ENCODE measurements at regions not wholly inside any gene's neighbourhood (a gene's known extent, or its start where the extent isn't known, plus 50 kb on each side); places are given as distances from the start of the nearest gene placed in this dataset.
"Not testable (repeated sequence)": the region's sequence is repeated elsewhere in the genome, so short reads cannot be mapped to it uniquely, and the experiment has no call there.

GRCh38 chr21:36207577-36208320, 51.1 kb downstream of the DOP1B start:
- H3K4me3 Mint-ChIP-seq: no peak overlapping the region
- no peaks in the 10 kb centered on the region for H3K9me3 Mint-ChIP-seq
- H3K27ac Mint-ChIP-seq: no peak overlapping the region
- H3K36me3 Mint-ChIP-seq: peaks cover 10% of the 10 kb centered on the region
- ATAC-seq (peak; percentile 59), DNase-seq (ENCODE audit: low spot score in 2 of 2) (no peak)
- H3K4me1 Mint-ChIP-seq: peaks cover 46% of the 10 kb centered on the region

GRCh38 chr21:36208326-36209013, 51.8 kb downstream of the DOP1B start:
- Mint-ChIP-seq H3K4me1 (peaks cover 39% of the 10 kb centered on the region), H3K9me3 (no peaks in the 10 kb centered on the region), H3K27ac (no peak overlapping the region), H3K4me3 (no peak overlapping the region), H3K36me3 (peaks cover 10% of the 10 kb centered on the region)
- DNase-seq (ENCODE audit: low spot score in 2 of 2): no peak
- no peak for ATAC-seq

- Mint-ChIP-seq H3K27ac (no peak overlapping the region), H3K36me3 (peaks cover 20% of the 10 kb centered on the region), H3K9me3 (no peaks in the 10 kb centered on the region), H3K4me3 (no peak overlapping the region), H3K4me1 (peaks cover 32% of the 10 kb centered on the region)
- ATAC-seq (peak; percentile 33), DNase-seq (ENCODE audit: low spot score in 2 of 2) (peak in 1 of 2 donors; percentile 6)
Measured at GRCh38 chr21:36209626-36210171, 53.1 kb downstream of the DOP1B start.

- Mint-ChIP-seq H3K4me3 (no peak overlapping the region), H3K27ac (no peak overlapping the region), H3K36me3 (peaks cover 22% of the 10 kb centered on the region), H3K9me3 (no peaks in the 10 kb centered on the region), H3K4me1 (peaks cover 32% of the 10 kb centered on the region)
- ATAC-seq (no peak), DNase-seq (ENCODE audit: low spot score in 2 of 2) (no peak)
Measured at GRCh38 chr21:36210779-36211659, 54.4 kb downstream of the DOP1B start.

- DNase-seq (ENCODE audit: low spot score in 2 of 2) (no peak), ATAC-seq (peak; percentile 80)
- peaks cover 22% of the 10 kb centered on the region for H3K36me3 Mint-ChIP-seq
- no peaks in the 10 kb centered on the region for H3K9me3 Mint-ChIP-seq
- H3K27ac Mint-ChIP-seq: no peak overlapping the region
- peaks cover 32% of the 10 kb centered on the region for H3K4me1 Mint-ChIP-seq
- no peak overlapping the region for H3K4me3 Mint-ChIP-seq
Measured at GRCh38 chr21:36211660-36212512, 55.3 kb downstream of the DOP1B start.

GRCh38 chr21:36212513-36212780, 55.8 kb downstream of the DOP1B start:
- no peak overlapping the region for H3K4me3 Mint-ChIP-seq
- H3K9me3 Mint-ChIP-seq: no peaks in the 10 kb centered on the region

GRCh38 chr21:36214561-36214960, 57.9 kb downstream of the DOP1B start:
- Mint-ChIP-seq H3K27ac (no peak overlapping the region), H3K9me3 (no peaks in the 10 kb centered on the region), H3K4me1 (peaks cover 17% of the 10 kb centered on the region), H3K36me3 (peaks cover 36% of the 10 kb centered on the region), H3K4me3 (no peak overlapping the region)
- no peak for DNase-seq (ENCODE audit: low spot score in 2 of 2)
- no peak for ATAC-seq

More at GRCh38 chr21:36212513-36212780, 55.8 kb downstream of the DOP1B start:
- ATAC-seq: no peak
- H3K4me1 Mint-ChIP-seq: peaks cover 30% of the 10 kb centered on the region
- no peak for DNase-seq (ENCODE audit: low spot score in 2 of 2)
- H3K27ac Mint-ChIP-seq: no peak overlapping the region
- peaks cover 24% of the 10 kb centered on the region for H3K36me3 Mint-ChIP-seq

- no peaks in the 10 kb centered on the region for H3K4me1 Mint-ChIP-seq
Measured at GRCh38 chr21:36217743-36218142, 61.1 kb downstream of the DOP1B start.

GRCh38 chr21:36218691-36219090, 62.1 kb downstream of the DOP1B start:
- DNase-seq (ENCODE audit: low spot score in 2 of 2): no peak
- Mint-ChIP-seq H3K27ac (no peak overlapping the region), H3K4me1 (no peaks in the 10 kb centered on the region), H3K36me3 (peaks cover 38% of the 10 kb centered on the region), H3K4me3 (no peak overlapping the region), H3K9me3 (no peaks in the 10 kb centered on the region)
- ATAC-seq: no peak

More at GRCh38 chr21:36217743-36218142, 61.1 kb downstream of the DOP1B start:
- no peak for DNase-seq (ENCODE audit: low spot score in 2 of 2)
- Mint-ChIP-seq H3K9me3 (no peaks in the 10 kb centered on the region), H3K27ac (no peak overlapping the region), H3K4me3 (no peak overlapping the region), H3K36me3 (peaks cover 38% of the 10 kb centered on the region)
- no peak for ATAC-seq

GRCh38 chr21:36223451-36223850, 66.8 kb downstream of the DOP1B start:
- H3K4me1 Mint-ChIP-seq: no peaks in the 10 kb centered on the region
- no peak overlapping the region for H3K27ac Mint-ChIP-seq
- H3K36me3 Mint-ChIP-seq: peaks cover 23% of the 10 kb centered on the region
- DNase-seq (ENCODE audit: low spot score in 2 of 2) (no peak), ATAC-seq (no peak)
- H3K9me3 Mint-ChIP-seq: no peaks in the 10 kb centered on the region
- H3K4me3 Mint-ChIP-seq: no peak overlapping the region

GRCh38 chr21:36229181-36229580, 72.6 kb downstream of the DOP1B start:
- H3K27ac Mint-ChIP-seq: no peak overlapping the region
- peaks cover 13% of the 10 kb centered on the region for H3K4me1 Mint-ChIP-seq
- no peak overlapping the region for H3K4me3 Mint-ChIP-seq
- ATAC-seq (no peak), DNase-seq (ENCODE audit: low spot score in 2 of 2) (no peak)
- H3K9me3 Mint-ChIP-seq: no peaks in the 10 kb centered on the region
- H3K36me3 Mint-ChIP-seq: peaks cover 37% of the 10 kb centered on the region

GRCh38 chr21:36231444-36231843, 74.8 kb downstream of the DOP1B start:
- ATAC-seq; H3K27ac Mint-ChIP-seq; DNase-seq (ENCODE audit: low spot score in 2 of 2); H3K9me3 Mint-ChIP-seq; H3K4me3 Mint-ChIP-seq: not testable (repeated sequence)
- Mint-ChIP-seq H3K36me3 (peaks cover 37% of the 10 kb centered on the region), H3K4me1 (peaks cover 16% of the 10 kb centered on the region)

GRCh38 chr21:36232641-36233040, 76.0 kb downstream of the DOP1B start:
- Mint-ChIP-seq H3K9me3 (no peaks in the 10 kb centered on the region), H3K36me3 (peaks cover 33% of the 10 kb centered on the region), H3K4me3 (no peak overlapping the region), H3K4me1 (peaks cover 16% of the 10 kb centered on the region), H3K27ac (no peak overlapping the region)
- ATAC-seq (no peak), DNase-seq (ENCODE audit: low spot score in 2 of 2) (no peak)

GRCh38 chr21:36235058-36235582, 78.5 kb downstream of the DOP1B start:
- Mint-ChIP-seq H3K36me3 (peaks cover 31% of the 10 kb centered on the region), H3K4me3 (no peak overlapping the region)

More at GRCh38 chr21:36235058-36235582, 78.5 kb downstream of the DOP1B start:
- no peak for ATAC-seq
- no peaks in the 10 kb centered on the region for H3K9me3 Mint-ChIP-seq
- no peak for DNase-seq (ENCODE audit: low spot score in 2 of 2)
- H3K27ac Mint-ChIP-seq: peak overlapping the region; percentile 27
- peaks cover 16% of the 10 kb centered on the region for H3K4me1 Mint-ChIP-seq

Measured in stimulated activated effector memory CD8-positive, alpha-beta T cell treated with anti-CD3 and anti-CD28 coated beads, Interleukin-12 subunit alpha, Interleukin-12 subunit beta, amount 100 ng/mL, for 72 hours (primary cell).